OCI-LY1 (cell line): ENCODE measurements at regions not wholly inside any gene's neighbourhood (a gene's known extent, or its start where the extent isn't known, plus 50 kb on each side); places are given as distances from the start of the nearest gene placed in this dataset.

ENCODE experiments used
- EZH2 ChIP-seq: fragments of 200-600 bp; sonication (generic), shearing (Covaris generic); IDR thresholded peaks from 2 replicates; pipeline ENCODE4 v1.8.0; 2017; ENCODE audit warnings: borderline replicate concordance, mixed run types, mild to moderate bottlenecking, antibody characterized with exemption, low read length, moderate library complexity, mixed read lengths
- TF ChIP-seq, protein P1 (sequence below): fragments of 200-600 bp; sonication (generic), shearing (Covaris generic); IDR thresholded peaks from 2 replicates; pipeline ENCODE4 v1.5.1; 2017; ENCODE audit warnings: mild to moderate bottlenecking, antibody characterized with exemption, low read length, moderate library complexity, mixed read lengths

DNA sequence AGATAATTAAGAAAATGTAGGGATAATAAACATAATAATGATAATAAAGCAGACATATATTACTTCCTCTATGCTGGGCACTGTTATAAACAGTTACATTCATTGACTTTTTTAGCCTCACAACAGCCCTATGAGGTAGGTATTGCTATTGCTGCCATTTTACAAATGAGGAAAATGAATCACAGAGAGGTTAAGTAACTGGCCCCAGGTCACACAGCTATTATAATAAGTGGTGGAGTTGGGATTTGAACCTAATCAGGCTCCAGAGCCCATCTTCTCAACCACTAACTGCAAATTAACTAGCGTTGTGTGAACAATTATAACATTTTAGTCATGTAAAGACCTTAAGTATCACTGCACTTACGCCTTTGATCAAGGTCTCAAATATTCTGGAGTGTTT lies 62.5 kb upstream of the PIK3CG start:
- TF ChIP-seq, protein P1, sequence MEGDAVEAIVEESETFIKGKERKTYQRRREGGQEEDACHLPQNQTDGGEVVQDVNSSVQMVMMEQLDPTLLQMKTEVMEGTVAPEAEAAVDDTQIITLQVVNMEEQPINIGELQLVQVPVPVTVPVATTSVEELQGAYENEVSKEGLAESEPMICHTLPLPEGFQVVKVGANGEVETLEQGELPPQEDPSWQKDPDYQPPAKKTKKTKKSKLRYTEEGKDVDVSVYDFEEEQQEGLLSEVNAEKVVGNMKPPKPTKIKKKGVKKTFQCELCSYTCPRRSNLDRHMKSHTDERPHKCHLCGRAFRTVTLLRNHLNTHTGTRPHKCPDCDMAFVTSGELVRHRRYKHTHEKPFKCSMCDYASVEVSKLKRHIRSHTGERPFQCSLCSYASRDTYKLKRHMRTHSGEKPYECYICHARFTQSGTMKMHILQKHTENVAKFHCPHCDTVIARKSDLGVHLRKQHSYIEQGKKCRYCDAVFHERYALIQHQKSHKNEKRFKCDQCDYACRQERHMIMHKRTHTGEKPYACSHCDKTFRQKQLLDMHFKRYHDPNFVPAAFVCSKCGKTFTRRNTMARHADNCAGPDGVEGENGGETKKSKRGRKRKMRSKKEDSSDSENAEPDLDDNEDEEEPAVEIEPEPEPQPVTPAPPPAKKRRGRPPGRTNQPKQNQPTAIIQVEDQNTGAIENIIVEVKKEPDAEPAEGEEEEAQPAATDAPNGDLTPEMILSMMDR = no peak
- no peak for TF ChIP-seq EZH2
